IMR-90 (cell line): ENCODE measurements at regions not wholly inside any gene's neighbourhood (a gene's known extent, or its start where the extent isn't known, plus 50 kb on each side); places are given as distances from the start of the nearest gene placed in this dataset.

ENCODE experiments used
- ATAC-seq: fragments of 200-7000 bp; cut with Tn5 transposase; 2 replicates; pipeline ENCODE4 v1.9.1; 2020; ENCODE audit warnings: low read depth, mild to moderate bottlenecking, moderate library complexity
- BruUV-seq: library from RNA; stranded (reverse); fragments of 400-500 nt; replicated peaks from 2 replicates; lab custom pipeline; 2021; lab: Mats Ljungman, UMichigan
- CTCF ChIA-PET: fragments of 300-600 bp; formaldehyde crosslinking; extraction: SDS; loops from one replicate; lab custom pipeline; 2021; ENCODE audit warnings: antibody characterized with exemption; lab: Yijun Ruan, JAX
- POLR2A ChIA-PET: fragments of 300-600 bp; sonication (Branson Sonifier 250); formaldehyde crosslinking; loops from one replicate; lab custom pipeline; 2022; ENCODE audit warnings: antibody characterized with exemption; ENCODE audit not compliant: unreplicated experiment; lab: Charles Lee
- DNase-seq: peaks from one replicate; pipeline ENCODE4 v3.0.0; 2013
- H2AFZ ChIP-seq: replicated peaks from 2 replicates; pipeline ENCODE3; 2013; ENCODE audit warnings: low read length, mild to moderate bottlenecking; ENCODE audit not compliant: poor library complexity
- H2AK5ac ChIP-seq: 2 replicates; pipeline ENCODE4 v1.6.1; 2013; ENCODE audit warnings: low read depth, low read length, inconsistent platforms
- H2AK9ac ChIP-seq: replicated peaks from 2 replicates; pipeline ENCODE3; 2013; ENCODE audit warnings: mild to moderate bottlenecking, low read depth, low read length, moderate library complexity; ENCODE audit not compliant: poor library complexity
- H2BK120ac ChIP-seq: 2 replicates; pipeline ENCODE4 v1.6.1; 2013; ENCODE audit warnings: low read depth, low read length, inconsistent platforms
- H2BK15ac ChIP-seq: 3 replicates; pipeline ENCODE4 v1.6.1; 2013; ENCODE audit warnings: low read depth, low read length, inconsistent platforms
- H2BK20ac ChIP-seq: 2 replicates; pipeline ENCODE4 v1.6.1; 2013; ENCODE audit warnings: low read depth, mild to moderate bottlenecking, inconsistent platforms, low read length, moderate library complexity
- H2BK5ac ChIP-seq: 2 replicates; pipeline ENCODE4 v1.6.1; 2013; ENCODE audit warnings: mild to moderate bottlenecking, low read depth, low read length, inconsistent platforms; ENCODE audit not compliant: poor library complexity, severe bottlenecking
- H3K14ac ChIP-seq: replicated peaks from 2 replicates; pipeline ENCODE4 v1.6.1; 2013; ENCODE audit warnings: low read depth, low read length, inconsistent platforms
- H3K18ac ChIP-seq: 2 replicates; pipeline ENCODE4 v1.6.1; 2013; ENCODE audit warnings: low read depth, low read length, control low read depth
- H3K23ac ChIP-seq: 2 replicates; pipeline ENCODE4 v1.6.1; 2013; ENCODE audit warnings: low read depth, low read length, inconsistent platforms
- H3K27ac ChIP-seq: 2 replicates; pipeline ENCODE4 v1.5.1; 2013; ENCODE audit warnings: mild to moderate bottlenecking, control low read depth, low read length; ENCODE audit not compliant: insufficient read depth
- H3K27me3 ChIP-seq: 2 replicates; pipeline ENCODE4 v1.6.1; 2013; ENCODE audit warnings: low read length; ENCODE audit not compliant: control insufficient read depth, insufficient read depth
- H3K36me3 ChIP-seq: 2 replicates; pipeline ENCODE4 v1.6.1; 2013; ENCODE audit warnings: low read length, mixed read lengths; ENCODE audit not compliant: control insufficient read depth, insufficient read depth
- H3K4ac ChIP-seq: 2 replicates; pipeline ENCODE4 v1.6.1; 2013; ENCODE audit warnings: low read depth, low read length, inconsistent platforms
- H3K4me1 ChIP-seq: 2 replicates; pipeline ENCODE4 v1.6.1; 2013; ENCODE audit warnings: low read length, mixed read lengths; ENCODE audit not compliant: control insufficient read depth, insufficient read depth
- H3K4me2 ChIP-seq: 2 replicates; pipeline ENCODE4 v1.6.1; 2013; ENCODE audit warnings: low read depth, mild to moderate bottlenecking, control low read depth, low read length, moderate library complexity
- H3K4me3 ChIP-seq: 2 replicates; pipeline ENCODE4 v1.5.1; 2013; ENCODE audit warnings: low read depth, mild to moderate bottlenecking, control low read depth, low read length, moderate library complexity; ENCODE audit not compliant: insufficient read depth
- H3K56ac ChIP-seq: 2 replicates; pipeline ENCODE4 v1.6.1; 2013; ENCODE audit warnings: low read length, inconsistent platforms; ENCODE audit not compliant: insufficient read depth; ENCODE audit errors: extremely low read depth
- H3K79me1 ChIP-seq, 2 experiments: 2 replicates each; pipeline ENCODE4 v1.6.1; 2013; ENCODE audit warnings: low read length in 2 of 2, inconsistent platforms in 1 of 2, low read depth in 1 of 2
- H3K9ac ChIP-seq: 2 replicates; pipeline ENCODE4 v1.6.1; 2013; ENCODE audit warnings: low read depth, low read length, control low read depth
- H3K9me1 ChIP-seq: 2 replicates; pipeline ENCODE4 v1.6.1; 2013; ENCODE audit warnings: low read length, inconsistent platforms; ENCODE audit not compliant: insufficient read depth
- H3K9me3 ChIP-seq: 2 replicates; pipeline ENCODE4 v1.6.1; 2013; ENCODE audit warnings: low read length; ENCODE audit not compliant: control insufficient read depth, insufficient read depth
- H4K20me1 ChIP-seq: 2 replicates; pipeline ENCODE4 v1.6.1; 2013; ENCODE audit warnings: low read length, inconsistent platforms; ENCODE audit not compliant: insufficient read depth
- H4K5ac ChIP-seq: 2 replicates; pipeline ENCODE4 v1.6.1; 2013; ENCODE audit warnings: mild to moderate bottlenecking, low read depth, low read length, control low read depth
- H4K8ac ChIP-seq, 2 experiments: 2 replicates each; pipeline ENCODE4 v1.6.1; 2013; ENCODE audit warnings: low read depth in 2 of 2, low read length in 2 of 2, control low read depth in 1 of 2, inconsistent platforms in 1 of 2
- H4K91ac ChIP-seq: 2 replicates; pipeline ENCODE4 v1.6.1; 2013; ENCODE audit warnings: low read depth, low read length, inconsistent platforms; ENCODE audit not compliant: insufficient read depth
- BHLHE40 ChIP-seq: fragments of 150-350 bp; IDR thresholded peaks from 2 replicates; pipeline ENCODE4 v1.6.1; 2016; ENCODE audit warnings: mild to moderate bottlenecking, low read depth, low read length
- MAFK ChIP-seq: IDR thresholded peaks from 2 replicates; pipeline ENCODE4 v1.6.1; 2012; ENCODE audit warnings: low read depth, low read length, improper control_type of control experiment
- MXI1 ChIP-seq: IDR thresholded peaks from 2 replicates; pipeline ENCODE4 v1.6.1; 2012; ENCODE audit warnings: low read depth, mild to moderate bottlenecking, low read length, moderate library complexity, borderline replicate concordance
- POLR2A ChIP-seq: IDR thresholded peaks from 2 replicates; pipeline ENCODE4 v1.6.1; 2012; ENCODE audit warnings: mild to moderate bottlenecking, low read depth, low read length
- RAD21 ChIP-seq: IDR thresholded peaks from 2 replicates; pipeline ENCODE4 v1.6.1; 2012; ENCODE audit warnings: low read length, improper control_type of control experiment
- RFX5 ChIP-seq: IDR thresholded peaks from 2 replicates; pipeline ENCODE4 v1.8.0; 2012; ENCODE audit warnings: low read depth, mild to moderate bottlenecking, low read length, moderate library complexity
- SMC3 ChIP-seq: fragments of 150-350 bp; IDR thresholded peaks from 2 replicates; pipeline ENCODE4 v1.6.1; 2016; ENCODE audit warnings: low read depth, mild to moderate bottlenecking, antibody characterized with exemption, low read length, moderate library complexity
- WGBS, 2 experiments: methylation state at CpG; one replicate each; pipeline versions ENCODE4 v1.1.5 to v1.1.7; 2013; ENCODE audit warnings: missing lambda C conversion rate in 2 of 2; ENCODE audit not compliant: insufficient read length in 1 of 2; ENCODE audit errors: extremely low coverage in 2 of 2; 5-methylcytosine and 5-hydroxymethylcytosine counted together
- dilution Hi-C: fragments of 300-500 bp; cut with HindIII; formaldehyde crosslinking; loops from one replicate; pipeline ENCODE4 v1.14.3; 2018; ENCODE audit warnings: low sequenced_read_pairs; ENCODE audit not compliant: unreplicated experiment
- in situ Hi-C: fragments of 300-500 bp; cut with MboI; formaldehyde crosslinking; loops from 3 replicates; pipeline ENCODE4 v1.14.3; 2019; ENCODE audit warnings: low sequenced_read_pairs, inconsistent platforms, mixed read lengths
- intact Hi-C: fragments of 100-400 bp; cut with micrococcal nuclease; formaldehyde crosslinking; loops from 2 replicates; pipeline ENCODE4 v1.10.0; 2022
- TF ChIP-seq, protein P1 (sequence below): conservative IDR thresholded peaks from 2 replicates; pipeline ENCODE4 v1.5.1; 2012; ENCODE audit warnings: mild to moderate bottlenecking, low read depth, low read length, improper control_type of control experiment
- TF ChIP-seq, protein P2 (sequence below): fragments of 150-350 bp; IDR thresholded peaks from 2 replicates; pipeline ENCODE4 v1.6.1; 2017; ENCODE audit warnings: mild to moderate bottlenecking, antibody characterized with exemption, low read length, low read depth

DNA sequence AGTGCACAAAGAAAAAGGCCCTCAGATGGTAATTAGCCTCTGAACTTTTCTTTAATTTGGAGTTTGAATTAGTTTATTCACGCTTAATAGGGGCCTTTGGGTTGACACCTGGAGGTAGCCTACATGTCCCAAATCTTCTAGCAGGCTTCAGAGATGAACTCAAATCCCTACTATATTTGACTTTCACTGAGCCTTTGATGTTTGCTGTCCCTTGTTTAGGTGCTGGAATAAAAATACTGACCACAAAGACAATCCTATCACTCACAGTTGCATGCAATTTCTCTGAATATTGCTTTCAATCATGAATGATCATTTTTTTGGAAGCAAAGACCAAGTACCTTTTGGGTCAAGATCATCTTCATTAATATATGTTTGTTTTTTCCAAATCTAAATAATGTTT lies 564.0 kb upstream of the FANCL start:
- WGBS, 2 experiments: no CpG with 5 or more reads among the region's 1 CpG

More for the DNA sequence above, 564.0 kb upstream of the FANCL start:
- Histone ChIP-seq H3K9me1 (no peaks in the 10 kb centered on the region), H3K18ac (no peak overlapping the region), H4K5ac (no peak overlapping the region), H3K79me1 (no peaks in the 10 kb centered on the region), H4K91ac (no peak overlapping the region), H3K4me1 (no peaks in the 10 kb centered on the region), H2AK9ac (no peak overlapping the region), H3K9me3 (no peaks in the 10 kb centered on the region), H3K27ac (no peak overlapping the region), H2BK5ac (no peak overlapping the region), H3K4me2 (no peak overlapping the region), H3K36me3 (no peaks in the 10 kb centered on the region), H3K14ac (no peak overlapping the region), H3K56ac (no peak overlapping the region), H2BK15ac (no peak overlapping the region), H2BK20ac (no peak overlapping the region), H3K4me3 (no peak overlapping the region), H2BK120ac (no peak overlapping the region), H4K8ac (no peak overlapping the region), H3K23ac (no peak overlapping the region), H2AFZ (no peak overlapping the region), H2AK5ac (no peak overlapping the region), H3K4ac (no peak overlapping the region), H3K9ac (no peak overlapping the region), H3K27me3 (no peaks in the 10 kb centered on the region), H4K20me1 (no peaks in the 10 kb centered on the region)
- CTCF ChIA-PET: no interaction called here
- in situ Hi-C loops: no loop called here
- intact Hi-C loops: no loop called here
- TF ChIP-seq RFX5: no peak
- no peak for TF ChIP-seq BHLHE40
- TF ChIP-seq MXI1: no peak
- TF ChIP-seq MAFK: no peak
- TF ChIP-seq, protein P1, sequence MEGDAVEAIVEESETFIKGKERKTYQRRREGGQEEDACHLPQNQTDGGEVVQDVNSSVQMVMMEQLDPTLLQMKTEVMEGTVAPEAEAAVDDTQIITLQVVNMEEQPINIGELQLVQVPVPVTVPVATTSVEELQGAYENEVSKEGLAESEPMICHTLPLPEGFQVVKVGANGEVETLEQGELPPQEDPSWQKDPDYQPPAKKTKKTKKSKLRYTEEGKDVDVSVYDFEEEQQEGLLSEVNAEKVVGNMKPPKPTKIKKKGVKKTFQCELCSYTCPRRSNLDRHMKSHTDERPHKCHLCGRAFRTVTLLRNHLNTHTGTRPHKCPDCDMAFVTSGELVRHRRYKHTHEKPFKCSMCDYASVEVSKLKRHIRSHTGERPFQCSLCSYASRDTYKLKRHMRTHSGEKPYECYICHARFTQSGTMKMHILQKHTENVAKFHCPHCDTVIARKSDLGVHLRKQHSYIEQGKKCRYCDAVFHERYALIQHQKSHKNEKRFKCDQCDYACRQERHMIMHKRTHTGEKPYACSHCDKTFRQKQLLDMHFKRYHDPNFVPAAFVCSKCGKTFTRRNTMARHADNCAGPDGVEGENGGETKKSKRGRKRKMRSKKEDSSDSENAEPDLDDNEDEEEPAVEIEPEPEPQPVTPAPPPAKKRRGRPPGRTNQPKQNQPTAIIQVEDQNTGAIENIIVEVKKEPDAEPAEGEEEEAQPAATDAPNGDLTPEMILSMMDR: no peak
- TF ChIP-seq, protein P2, sequence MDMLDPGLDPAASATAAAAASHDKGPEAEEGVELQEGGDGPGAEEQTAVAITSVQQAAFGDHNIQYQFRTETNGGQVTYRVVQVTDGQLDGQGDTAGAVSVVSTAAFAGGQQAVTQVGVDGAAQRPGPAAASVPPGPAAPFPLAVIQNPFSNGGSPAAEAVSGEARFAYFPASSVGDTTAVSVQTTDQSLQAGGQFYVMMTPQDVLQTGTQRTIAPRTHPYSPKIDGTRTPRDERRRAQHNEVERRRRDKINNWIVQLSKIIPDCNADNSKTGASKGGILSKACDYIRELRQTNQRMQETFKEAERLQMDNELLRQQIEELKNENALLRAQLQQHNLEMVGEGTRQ: no peak
- no peak for TF ChIP-seq SMC3
- TF ChIP-seq RAD21: no peak
- TF ChIP-seq POLR2A: no peak
- POLR2A ChIA-PET: no interaction called here
- DNase-seq (no peak), ATAC-seq (no peak)
- dilution Hi-C loops: no loop called here
- no TSS peak for BruUV-seq
